H1 (cell line): ENCODE measurements at regions not wholly inside any gene's neighbourhood (a gene's known extent, or its start where the extent isn't known, plus 50 kb on each side); places are given as distances from the start of the nearest gene placed in this dataset.

ENCODE experiments used
- CTCF ChIA-PET: fragments of 300-600 bp; sonication (Branson Sonifier 250); formaldehyde crosslinking; loops from one replicate; lab custom pipeline; 2021; ENCODE audit not compliant: partially characterized antibody; lab: Charles Lee
- POLR2A ChIA-PET: fragments of 300-600 bp; sonication (Branson Sonifier 250); formaldehyde crosslinking; loops from one replicate; lab custom pipeline; 2021; ENCODE audit warnings: inconsistent platforms; ENCODE audit not compliant: partially characterized antibody; lab: Charles Lee
- DNase-seq, 2 experiments: peaks; one replicate each; pipeline versions ENCODE4 v3.0.0 to v3.0.0-alpha.2; 2010 to 2022; ENCODE audit warnings: low spot score in 2 of 2, low read depth in 1 of 2, mixed read lengths in 1 of 2
- FAIRE-seq: peaks from 2 replicates; lab custom pipeline; 2011; peaks lifted over from hg19 to GRCh38; lab: Jason Lieb, UNC
- H2AFZ ChIP-seq: 2 replicates; pipeline ENCODE4 v1.8.1; 2012; ENCODE audit warnings: low read length, inconsistent platforms
- H2AK5ac ChIP-seq: 2 replicates; pipeline ENCODE4 v1.6.1; 2013; ENCODE audit warnings: low read depth, low read length
- H2BK120ac ChIP-seq: replicated peaks from 2 replicates; pipeline ENCODE3; 2013; ENCODE audit warnings: low read depth, low read length, inconsistent platforms
- H2BK12ac ChIP-seq: 2 replicates; pipeline ENCODE4 v1.6.1; 2013; ENCODE audit warnings: low read depth, low read length
- H2BK15ac ChIP-seq: 2 replicates; pipeline ENCODE4 v1.6.1; 2013; ENCODE audit warnings: low read length
- H2BK20ac ChIP-seq: 2 replicates; pipeline ENCODE4 v1.6.1; 2013; ENCODE audit warnings: low read length
- H2BK5ac ChIP-seq: 2 replicates; pipeline ENCODE4 v1.6.1; 2013; ENCODE audit warnings: low read depth, low read length
- H3K14ac ChIP-seq: 2 replicates; pipeline ENCODE4 v1.6.1; 2013; ENCODE audit warnings: inconsistent platforms; ENCODE audit not compliant: insufficient read length
- H3K18ac ChIP-seq: 2 replicates; pipeline ENCODE4 v1.6.1; 2013; ENCODE audit warnings: low read length; ENCODE audit errors: extremely low read depth
- H3K23ac ChIP-seq: 2 replicates; pipeline ENCODE4 v1.6.1; 2013; ENCODE audit warnings: inconsistent platforms; ENCODE audit not compliant: insufficient read length
- H3K23me2 ChIP-seq: 2 replicates; pipeline ENCODE4 v1.6.1; 2013; ENCODE audit warnings: low read depth, low read length
- H3K27ac ChIP-seq: 2 replicates; pipeline ENCODE4 v1.6.1; 2011; ENCODE audit warnings: low read depth, low read length, inconsistent platforms
- H3K27me3 ChIP-seq, 4 experiments: replicated peaks in 1 of 4; 1 replicate in 1 of 4; 2 replicates in 3 of 4; pipeline versions ENCODE4 v1.6.1 to v1.8.1; 2011 to 2013; ENCODE audit warnings: low read length in 3 of 4, mild to moderate bottlenecking in 3 of 4, inconsistent platforms in 2 of 4, mixed read lengths in 2 of 4, moderate library complexity in 1 of 4; ENCODE audit not compliant: control insufficient read depth in 3 of 4, insufficient read depth in 3 of 4; ENCODE audit errors: extremely low read depth in 1 of 4
- H3K36me3 ChIP-seq, 4 experiments: 2 replicates each; pipeline versions ENCODE4 v1.6.1 to v1.8.1; 2011 to 2013; ENCODE audit warnings: mild to moderate bottlenecking in 4 of 4, low read length in 3 of 4, moderate library complexity in 2 of 4, control low read depth in 1 of 4, inconsistent platforms in 1 of 4; ENCODE audit not compliant: insufficient read depth in 4 of 4, control insufficient read depth in 2 of 4
- H3K4ac ChIP-seq: replicated peaks from 2 replicates; pipeline ENCODE3; 2013; ENCODE audit warnings: low read length, low read depth, mixed read lengths, inconsistent platforms; ENCODE audit not compliant: insufficient read length
- H3K4me1 ChIP-seq, 4 experiments: replicated peaks in 1 of 4; 1 replicate in 1 of 4; 2 replicates in 3 of 4; pipeline versions ENCODE4 v1.6.1 to v1.8.1; 2011 to 2013; ENCODE audit warnings: low read length in 3 of 4, inconsistent platforms in 2 of 4, mixed read lengths in 1 of 4; ENCODE audit not compliant: insufficient read depth in 4 of 4, control insufficient read depth in 3 of 4
- H3K4me2 ChIP-seq, 2 experiments: 2 replicates each; pipeline versions ENCODE4 v1.6.1 to v1.8.1; 2011 to 2013; ENCODE audit warnings: low read depth in 2 of 2, low read length in 2 of 2, control low read depth in 1 of 2, inconsistent platforms in 1 of 2, mild to moderate bottlenecking in 1 of 2; ENCODE audit not compliant: insufficient read depth in 1 of 2
- H3K4me3 ChIP-seq, 4 experiments: fragments of 200-600, 300-600 bp in 1 of 4; sonication (generic), shearing (Covaris generic), sonication (Bioruptor Twin) in 1 of 4; 2 replicates each; pipeline versions ENCODE4 v1.5.1 to v1.8.1; 2011 to 2016; ENCODE audit warnings: low read length in 4 of 4, low read depth in 3 of 4, control low read depth in 2 of 4, inconsistent platforms in 2 of 4, mild to moderate bottlenecking in 2 of 4, mixed read lengths in 1 of 4, moderate library complexity in 1 of 4; ENCODE audit not compliant: insufficient read depth in 2 of 4; ENCODE audit errors: extremely low read depth in 1 of 4
- H3K56ac ChIP-seq: replicated peaks from 2 replicates; pipeline ENCODE3; 2013; ENCODE audit warnings: low read depth, mild to moderate bottlenecking, mixed read lengths, low read length, inconsistent platforms; ENCODE audit not compliant: insufficient read length
- H3K79me1 ChIP-seq: 2 replicates; pipeline ENCODE4 v1.6.1; 2013; ENCODE audit warnings: low read depth, low read length, control low read depth
- H3K79me2 ChIP-seq, 2 experiments: 2 replicates each; pipeline versions ENCODE4 v1.6.1 to v1.8.1; 2012 to 2013; ENCODE audit warnings: low read length in 2 of 2, mild to moderate bottlenecking in 2 of 2, inconsistent platforms in 1 of 2; ENCODE audit not compliant: insufficient read depth in 2 of 2, control insufficient read depth in 1 of 2
- H3K9ac ChIP-seq, 4 experiments: replicated peaks in 1 of 4; 1 replicate in 1 of 4; 2 replicates in 3 of 4; pipeline versions ENCODE4 v1.6.1 to v1.8.1; 2011 to 2013; ENCODE audit warnings: low read depth in 3 of 4, low read length in 3 of 4, control low read depth in 2 of 4, mild to moderate bottlenecking in 2 of 4, moderate library complexity in 2 of 4, inconsistent platforms in 1 of 4; ENCODE audit errors: extremely low read depth in 1 of 4
- H3K9me3 ChIP-seq, 2 experiments: 2 replicates each; pipeline versions ENCODE4 v1.6.1 to v1.8.1; 2012 to 2013; ENCODE audit warnings: mild to moderate bottlenecking in 2 of 2, moderate library complexity in 2 of 2, control low read depth in 1 of 2, inconsistent platforms in 1 of 2, low read depth in 1 of 2, low read length in 1 of 2, mixed read lengths in 1 of 2; ENCODE audit not compliant: insufficient read depth in 2 of 2
- H4K20me1 ChIP-seq, 2 experiments: replicated peaks in 1 of 2; 2 replicates each; pipeline versions ENCODE3 to v1.8.1; 2011 to 2013; ENCODE audit warnings: inconsistent platforms in 2 of 2, low read length in 2 of 2, mild to moderate bottlenecking in 1 of 2; ENCODE audit not compliant: insufficient read depth in 2 of 2, control insufficient read depth in 1 of 2
- H4K5ac ChIP-seq: 2 replicates; pipeline ENCODE4 v1.6.1; 2013; ENCODE audit warnings: low read length, low read depth, mixed read lengths, inconsistent platforms; ENCODE audit not compliant: insufficient read length
- H4K8ac ChIP-seq: 2 replicates; pipeline ENCODE4 v1.8.0; 2013; ENCODE audit warnings: mild to moderate bottlenecking, moderate library complexity, low read length, inconsistent platforms; ENCODE audit not compliant: insufficient read depth; ENCODE audit errors: extremely low read depth
- H4K91ac ChIP-seq: replicated peaks from 2 replicates; pipeline ENCODE3; 2013; ENCODE audit warnings: low read length, mixed read lengths, inconsistent platforms; ENCODE audit not compliant: insufficient read length
- BACH1 ChIP-seq: IDR thresholded peaks from 2 replicates; pipeline ENCODE4 v1.6.1; 2012; ENCODE audit warnings: low read length, improper control_type of control experiment
- BCL11A ChIP-seq, 2 experiments: IDR thresholded peaks; one replicate each; pipeline ENCODE4 v1.6.1; 2011; ENCODE audit warnings: low read depth in 2 of 2, low read length in 2 of 2, mild to moderate bottlenecking in 2 of 2
- CBX5 ChIP-seq: fragments of 300-800, 300-1000 bp; sonication (generic); IDR thresholded peaks from 2 replicates; pipeline ENCODE4 v1.7.1; 2016; ENCODE audit warnings: antibody characterized with exemption, low read length, low read depth
- CHD2 ChIP-seq: IDR thresholded peaks from 2 replicates; pipeline ENCODE4 v1.6.1; 2012; ENCODE audit warnings: low read length, improper control_type of control experiment
- CREB1 ChIP-seq: IDR thresholded peaks from 2 replicates; pipeline ENCODE4 v1.6.1; 2012; ENCODE audit warnings: inconsistent platforms
- CTBP2 ChIP-seq: IDR thresholded peaks from 2 replicates; pipeline ENCODE4 v1.7.0; 2011; ENCODE audit warnings: borderline replicate concordance, mild to moderate bottlenecking, moderate library complexity, mixed read lengths, low read length; ENCODE audit not compliant: insufficient read depth, insufficient read length
- EP300 ChIP-seq, 2 experiments: IDR thresholded peaks; 1 replicate in 1 of 2; 2 replicates in 1 of 2; pipeline ENCODE4 v1.6.1; 2011 to 2012; ENCODE audit warnings: low read depth in 2 of 2, low read length in 2 of 2, mild to moderate bottlenecking in 2 of 2, borderline replicate concordance in 1 of 2, inconsistent platforms in 1 of 2, moderate library complexity in 1 of 2
- HDAC6 ChIP-seq: IDR thresholded peaks from one replicate; pipeline ENCODE4 v1.7.1; 2012; ENCODE audit warnings: low read depth, mild to moderate bottlenecking, inconsistent platforms, low read length, moderate library complexity
- RBBP5 ChIP-seq: IDR thresholded peaks from 2 replicates; pipeline ENCODE4 v1.7.1; 2012; ENCODE audit warnings: low read depth, mild to moderate bottlenecking, inconsistent platforms, low read length, moderate library complexity, borderline replicate concordance
- RFX5 ChIP-seq: IDR thresholded peaks from 2 replicates; pipeline ENCODE4 v1.6.1; 2011; ENCODE audit warnings: low read depth, low read length, improper control_type of control experiment, borderline replicate concordance
- RNF2 ChIP-seq: fragments of 200-900, 300-1000 bp; sonication (generic); IDR thresholded peaks from 2 replicates; pipeline ENCODE4 v1.7.1; 2016; ENCODE audit warnings: borderline replicate concordance, low read depth, mild to moderate bottlenecking, antibody characterized with exemption, low read length; ENCODE audit not compliant: poor library complexity, severe bottlenecking; ENCODE audit errors: missing control alignments
- SRF ChIP-seq: IDR thresholded peaks from 2 replicates; pipeline ENCODE4 v1.6.1; 2011; ENCODE audit warnings: mild to moderate bottlenecking, low read depth, low read length, moderate library complexity
- WGBS, 2 experiments: shearing (Covaris generic) in 1 of 2; methylation state at CpG; one replicate each; pipeline versions ENCODE4 v1.1.6 to v1.1.7; 2013 to 2015; ENCODE audit warnings: low lambda C conversion rate in 2 of 2, mixed read lengths in 2 of 2, inconsistent platforms in 1 of 2, low coverage in 1 of 2, missing lambda C conversion rate in 1 of 2; ENCODE audit not compliant: insufficient replicate concordance in 2 of 2, insufficient coverage in 1 of 2, insufficient read length in 1 of 2; ENCODE audit errors: extremely low coverage in 1 of 2, missing lambda C conversion rate in 1 of 2; 5-methylcytosine and 5-hydroxymethylcytosine counted together

GRCh38 chr6:16914184-16914583 is 152.9 kb upstream of the ATXN1 start:
- POLR2A ChIA-PET = no interaction called here
- H4K8ac ChIP-seq = no peak overlapping the region
- CTCF ChIA-PET = interaction anchor here (1.5 kb wide), 1 partner anchor 8 kb away, joined by 3 read pairs; no protein-coding TSS in a partner anchor
- H3K36me3 ChIP-seq = no peaks in the 10 kb centered on the region
- H4K91ac ChIP-seq = no peak overlapping the region
- no peaks in the 10 kb centered on the region for H3K79me2 ChIP-seq
- no peak overlapping the region for H3K9ac ChIP-seq
- no peak overlapping the region for H2AFZ ChIP-seq
- H3K23ac ChIP-seq = no peak overlapping the region
- no peak overlapping the region for H2BK12ac ChIP-seq
- H4K20me1 ChIP-seq = no peaks in the 10 kb centered on the region
- no peak overlapping the region for H3K4ac ChIP-seq
- no peaks in the 10 kb centered on the region for H3K23me2 ChIP-seq
- no peak overlapping the region for H2BK20ac ChIP-seq
- no peak overlapping the region for H3K56ac ChIP-seq
- 92% methylated on average over 3 of the region's 3 CpGs; no CpG with 5 or more reads in 1 of the 2 experiments for WGBS, 2 experiments
- H3K27me3 ChIP-seq = no peaks in the 10 kb centered on the region
- no peak overlapping the region for H2BK120ac ChIP-seq
- no peak overlapping the region for H4K5ac ChIP-seq
- no peak overlapping the region for H3K27ac ChIP-seq
- FAIRE-seq (no peak), DNase-seq (no peak)
- H3K18ac ChIP-seq = no peak overlapping the region
- H3K4me1 ChIP-seq = peaks cover 0 to 3% (median 0%) of the 10 kb centered on the region in 4 experiments; a peak in 1 of 7 replicates
- no peak overlapping the region for H2BK5ac ChIP-seq
- H3K79me1 ChIP-seq = no peaks in the 10 kb centered on the region
- no peak overlapping the region for H3K14ac ChIP-seq
- no peak overlapping the region for H2AK5ac ChIP-seq
- H3K9me3 ChIP-seq = no peaks in the 10 kb centered on the region
- no peak overlapping the region for H3K4me3 ChIP-seq
- H3K4me2 ChIP-seq = no peak overlapping the region
- no peak overlapping the region for H2BK15ac ChIP-seq
- TF ChIP-seq RNF2 = no peak
- no peak for TF ChIP-seq SRF
- no peak for TF ChIP-seq HDAC6
- TF ChIP-seq CTBP2 = no peak
- no peak for TF ChIP-seq CBX5
- TF ChIP-seq RBBP5 = no peak
- TF ChIP-seq EP300 (IDR thresholded peaks at IDR 0.05; ENCODE audit: borderline replicate concordance in 1 of 2, low read depth in 2 of 2, low read length in 2 of 2) = no peak
- no peak for TF ChIP-seq CHD2
- no peak for TF ChIP-seq BCL11A (IDR thresholded peaks at IDR 0.05; ENCODE audit: low read depth in 2 of 2, low read length in 2 of 2)
- no peak for TF ChIP-seq RFX5
- TF ChIP-seq CREB1 = no peak
- no peak for TF ChIP-seq BACH1
